GM12878 (cell line): ENCODE measurements at regions not wholly inside any gene's neighbourhood (a gene's known extent, or its start where the extent isn't known, plus 50 kb on each side); places are given as distances from the start of the nearest gene placed in this dataset.

ENCODE experiments used
- ATAC-seq: fragments of 200-7000 bp; cut with Tn5 transposase; 3 replicates; pipeline ENCODE4 v1.9.1; 2020; ENCODE audit warnings: mild to moderate bottlenecking, moderate library complexity
- BruUV-seq: library from RNA; stranded (reverse); fragments of 400-500 nt; replicated peaks from 2 replicates; lab custom pipeline; 2021; lab: Mats Ljungman, UMichigan
- CTCF ChIA-PET: fragments of 300-600 bp; sonication (Branson Sonifier 250); formaldehyde crosslinking; extraction: SDS; loops from one replicate; lab custom pipeline; 2021; ENCODE audit warnings: inconsistent platforms; lab: Yijun Ruan, JAX
- POLR2A ChIA-PET: fragments of 350-600 bp; formaldehyde crosslinking; extraction: SDS; loops from one replicate; lab custom pipeline; 2021; ENCODE audit warnings: inconsistent platforms; lab: Charles Lee
- RAD21 ChIA-PET: fragments of 300-600 bp; sonication (Branson Sonifier 250); formaldehyde crosslinking; loops from one replicate; lab custom pipeline; 2023; ENCODE audit warnings: antibody characterized with exemption; ENCODE audit not compliant: unreplicated experiment; lab: Charles Lee
- SMC1A ChIA-PET: fragments of 300-600 bp; sonication (Branson Sonifier 250); formaldehyde crosslinking; loops from one replicate; lab custom pipeline; 2023; ENCODE audit not compliant: unreplicated experiment, uncharacterized antibody; lab: Charles Lee
- DNase-seq: peaks from one replicate; pipeline ENCODE4 v3.0.0-alpha.2; 2011; ENCODE audit warnings: low read depth, low spot score
- FAIRE-seq: peaks from 3 replicates; lab custom pipeline; 2011; peaks lifted over from hg19 to GRCh38; lab: Jason Lieb, UNC
- H2AFZ ChIP-seq: 2 replicates; pipeline ENCODE4 v1.6.0; 2011; ENCODE audit warnings: low read depth, low read length, control low read depth; ENCODE audit not compliant: control insufficient read depth
- H3K27ac ChIP-seq: 2 replicates; pipeline ENCODE4 v1.5.1; 2011; ENCODE audit warnings: control low read depth; ENCODE audit not compliant: control insufficient read depth, insufficient read depth
- H3K27me3 ChIP-seq, 2 experiments: replicated peaks in 1 of 2; 2 replicates each; pipeline versions ENCODE4 v1.6.0 to v1.6.1; 2011; ENCODE audit warnings: low read length in 1 of 2; ENCODE audit not compliant: control insufficient read depth in 2 of 2, insufficient read depth in 2 of 2
- H3K36me3 ChIP-seq, 2 experiments: 2 replicates each; pipeline ENCODE4 v1.5.1; 2011; ENCODE audit warnings: low read length in 1 of 2; ENCODE audit not compliant: control insufficient read depth in 2 of 2, insufficient read depth in 2 of 2
- H3K4me1 ChIP-seq: 2 replicates; pipeline ENCODE4 v1.6.1; 2011; ENCODE audit warnings: mild to moderate bottlenecking, low read length, moderate library complexity, mixed read lengths; ENCODE audit not compliant: control insufficient read depth, insufficient read depth
- H3K4me2 ChIP-seq: 2 replicates; pipeline ENCODE4 v1.6.0; 2011; ENCODE audit warnings: control low read depth; ENCODE audit not compliant: control insufficient read depth, insufficient read depth
- H3K4me3 ChIP-seq: fragments of 200-600 bp; sonication (generic); 2 replicates; pipeline ENCODE4 v1.5.1; 2016
- H3K79me2 ChIP-seq: 2 replicates; pipeline ENCODE4 v1.6.0; 2011; ENCODE audit warnings: low read length; ENCODE audit not compliant: control insufficient read depth, insufficient read depth
- H3K9ac ChIP-seq: 2 replicates; pipeline ENCODE4 v1.8.0; 2011; ENCODE audit warnings: low read length, control low read depth, mixed read lengths; ENCODE audit not compliant: control insufficient read depth, insufficient read depth
- H3K9me3 ChIP-seq: replicated peaks from 3 replicates; pipeline ENCODE4 v1.5.1; 2011; ENCODE audit warnings: mild to moderate bottlenecking, low read length; ENCODE audit not compliant: control insufficient read depth, insufficient read depth
- H4K20me1 ChIP-seq: 2 replicates; pipeline ENCODE4 v1.6.0; 2011; ENCODE audit not compliant: control insufficient read depth, insufficient read depth
- BHLHE40 ChIP-seq, 2 experiments: fragments of 450-650 bp in 1 of 2; IDR thresholded peaks; 2 replicates each; pipeline ENCODE4 v1.6.1; 2011 to 2017; ENCODE audit warnings: low read depth in 2 of 2, borderline replicate concordance in 1 of 2, improper control_type of control experiment in 1 of 2, low read length in 1 of 2, mild to moderate bottlenecking in 1 of 2
- BRCA1 ChIP-seq: IDR thresholded peaks from 2 replicates; pipeline ENCODE4 v1.6.1; 2011; ENCODE audit warnings: low read depth, low read length, improper control_type of control experiment
- KAT2A ChIP-seq: conservative IDR thresholded peaks from 2 replicates; pipeline ENCODE4 v1.6.1; 2011; ENCODE audit warnings: low read depth, low read length; ENCODE audit not compliant: control insufficient read depth
- POLR2AphosphoS2 ChIP-seq: IDR thresholded peaks from 2 replicates; pipeline ENCODE4 v1.6.1; 2011; ENCODE audit warnings: low read depth, mild to moderate bottlenecking, low read length, improper control_type of control experiment, moderate library complexity
- SIN3A ChIP-seq: IDR thresholded peaks from 2 replicates; pipeline ENCODE4 v1.6.1; 2012; ENCODE audit warnings: low read depth, low read length, improper control_type of control experiment
- USF2 ChIP-seq: IDR thresholded peaks from 2 replicates; pipeline ENCODE4 v1.6.1; 2011; ENCODE audit warnings: low read depth, low read length, improper control_type of control experiment, borderline replicate concordance
- ZBTB40 ChIP-seq: fragments of 450-650 bp; IDR thresholded peaks from 2 replicates; pipeline ENCODE4 v1.6.1; 2016; ENCODE audit warnings: mild to moderate bottlenecking, moderate library complexity, borderline replicate concordance
- ZSCAN29 ChIP-seq: fragments of 450-650 bp; IDR thresholded peaks from 2 replicates; pipeline ENCODE4 v1.6.1; 2017; ENCODE audit warnings: mild to moderate bottlenecking, moderate library complexity
- WGBS: methylation state at CpG from one replicate; pipeline ENCODE4 v1.1.6; 2016; ENCODE audit warnings: low lambda C conversion rate; ENCODE audit not compliant: insufficient replicate concordance, insufficient coverage; ENCODE audit errors: missing lambda C conversion rate; 5-methylcytosine and 5-hydroxymethylcytosine counted together
- in situ Hi-C: fragments of 300-500 bp; cut with MboI; formaldehyde crosslinking; loops from 9 replicates; pipeline ENCODE4 v1.14.3; 2018; ENCODE audit warnings: mixed read lengths
- intact Hi-C: fragments of 100-400 bp; cut with micrococcal nuclease; formaldehyde crosslinking; loops from one replicate; pipeline ENCODE4 v1.14.2; 2022; ENCODE audit not compliant: unreplicated experiment
- TF ChIP-seq, protein P1 (sequence below): IDR thresholded peaks from 2 replicates; pipeline ENCODE4 v1.6.1; 2012; ENCODE audit warnings: mild to moderate bottlenecking, low read depth, low read length

DNA sequence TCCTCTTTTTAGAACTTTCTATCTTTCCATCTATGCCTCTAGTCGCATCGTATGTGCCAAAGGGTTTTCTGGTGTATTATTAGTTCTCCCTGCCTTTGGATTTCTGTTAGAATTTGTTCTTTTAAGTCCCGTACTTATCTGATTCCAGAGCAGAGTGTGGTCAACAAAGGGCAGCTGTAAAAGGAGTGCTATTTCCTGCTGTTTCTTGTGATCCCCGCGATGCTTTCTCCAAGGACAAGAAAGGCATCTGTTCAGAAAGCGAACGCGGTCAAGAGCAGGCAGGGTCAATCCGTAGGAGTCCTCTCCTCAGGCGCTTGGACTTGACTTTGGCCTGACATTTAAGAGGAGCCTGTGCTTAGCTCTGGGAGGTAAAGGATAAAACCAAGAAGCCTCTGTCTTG, 1152.1 kb upstream of the AUTS2 start:
- ATAC-seq (no peak), FAIRE-seq (no peak), DNase-seq (no peak)
- no peaks in the 10 kb centered on the region for H3K36me3 ChIP-seq
- no peaks in the 10 kb centered on the region for H4K20me1 ChIP-seq
- H3K9ac ChIP-seq = no peak overlapping the region
- H3K4me3 ChIP-seq = no peak overlapping the region
- no peak overlapping the region for H3K27ac ChIP-seq
- 48% methylated on average over 10 of the region's 10 CpGs for WGBS
- in situ Hi-C loops = no loop called here
- H3K27me3 ChIP-seq = no peaks in the 10 kb centered on the region
- no peak for TF ChIP-seq BRCA1
- TF ChIP-seq, protein P1, sequence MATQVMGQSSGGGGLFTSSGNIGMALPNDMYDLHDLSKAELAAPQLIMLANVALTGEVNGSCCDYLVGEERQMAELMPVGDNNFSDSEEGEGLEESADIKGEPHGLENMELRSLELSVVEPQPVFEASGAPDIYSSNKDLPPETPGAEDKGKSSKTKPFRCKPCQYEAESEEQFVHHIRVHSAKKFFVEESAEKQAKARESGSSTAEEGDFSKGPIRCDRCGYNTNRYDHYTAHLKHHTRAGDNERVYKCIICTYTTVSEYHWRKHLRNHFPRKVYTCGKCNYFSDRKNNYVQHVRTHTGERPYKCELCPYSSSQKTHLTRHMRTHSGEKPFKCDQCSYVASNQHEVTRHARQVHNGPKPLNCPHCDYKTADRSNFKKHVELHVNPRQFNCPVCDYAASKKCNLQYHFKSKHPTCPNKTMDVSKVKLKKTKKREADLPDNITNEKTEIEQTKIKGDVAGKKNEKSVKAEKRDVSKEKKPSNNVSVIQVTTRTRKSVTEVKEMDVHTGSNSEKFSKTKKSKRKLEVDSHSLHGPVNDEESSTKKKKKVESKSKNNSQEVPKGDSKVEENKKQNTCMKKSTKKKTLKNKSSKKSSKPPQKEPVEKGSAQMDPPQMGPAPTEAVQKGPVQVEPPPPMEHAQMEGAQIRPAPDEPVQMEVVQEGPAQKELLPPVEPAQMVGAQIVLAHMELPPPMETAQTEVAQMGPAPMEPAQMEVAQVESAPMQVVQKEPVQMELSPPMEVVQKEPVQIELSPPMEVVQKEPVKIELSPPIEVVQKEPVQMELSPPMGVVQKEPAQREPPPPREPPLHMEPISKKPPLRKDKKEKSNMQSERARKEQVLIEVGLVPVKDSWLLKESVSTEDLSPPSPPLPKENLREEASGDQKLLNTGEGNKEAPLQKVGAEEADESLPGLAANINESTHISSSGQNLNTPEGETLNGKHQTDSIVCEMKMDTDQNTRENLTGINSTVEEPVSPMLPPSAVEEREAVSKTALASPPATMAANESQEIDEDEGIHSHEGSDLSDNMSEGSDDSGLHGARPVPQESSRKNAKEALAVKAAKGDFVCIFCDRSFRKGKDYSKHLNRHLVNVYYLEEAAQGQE = no peak
- TF ChIP-seq POLR2AphosphoS2 = no peak
- SMC1A ChIA-PET = no interaction called here
- POLR2A ChIA-PET = no interaction called here
- H3K4me1 ChIP-seq = no peaks in the 10 kb centered on the region
- H3K4me2 ChIP-seq = no peak overlapping the region
- no peaks in the 10 kb centered on the region for H3K79me2 ChIP-seq
- RAD21 ChIA-PET = no interaction called here
- CTCF ChIA-PET = no interaction called here
- H2AFZ ChIP-seq = no peak overlapping the region
- intact Hi-C loops = no loop called here
- no TSS peak for BruUV-seq
- no peaks in the 10 kb centered on the region for H3K9me3 ChIP-seq

- ChIA-PET CTCF (no interaction called here), POLR2A (no interaction called here), SMC1A (no interaction called here), RAD21 (no interaction called here)
- in situ Hi-C loops (no loop called here), intact Hi-C loops (no loop called here)
- Histone ChIP-seq H2AFZ (no peak overlapping the region), H3K4me3 (no peak overlapping the region), H3K36me3 (no peaks in the 10 kb centered on the region), H4K20me1 (no peaks in the 10 kb centered on the region), H3K9ac (no peak overlapping the region), H3K27me3 (no peaks in the 10 kb centered on the region), H3K9me3 (no peaks in the 10 kb centered on the region), H3K79me2 (no peaks in the 10 kb centered on the region), H3K4me1 (no peaks in the 10 kb centered on the region), H3K4me2 (no peak overlapping the region), H3K27ac (no peak overlapping the region)
- BruUV-seq = no TSS peak
- DNase-seq = no peak
- no peak for ATAC-seq
- WGBS = 8% methylated on average over 2 of the region's 2 CpGs
- FAIRE-seq = no peak
- TF ChIP-seq BHLHE40 (IDR thresholded peaks at IDR 0.05; ENCODE audit: borderline replicate concordance in 1 of 2, low read depth in 2 of 2, low read length in 1 of 2) = no peak
- no peak for TF ChIP-seq KAT2A
- no peak for TF ChIP-seq USF2
- no peak for TF ChIP-seq SIN3A
- no peak for TF ChIP-seq ZSCAN29
- TF ChIP-seq ZBTB40 = no peak
- TF ChIP-seq, all 136 proteins: peak for 0
Measured at GRCh38 chr7:68449099-68449498, 1149.2 kb upstream of the AUTS2 start.
